ENCODE measurements at regions not wholly inside any gene's neighbourhood (a gene's known extent, or its start where the extent isn't known, plus 50 kb on each side); places are given as distances from the start of the nearest gene placed in this dataset.

DNA sequence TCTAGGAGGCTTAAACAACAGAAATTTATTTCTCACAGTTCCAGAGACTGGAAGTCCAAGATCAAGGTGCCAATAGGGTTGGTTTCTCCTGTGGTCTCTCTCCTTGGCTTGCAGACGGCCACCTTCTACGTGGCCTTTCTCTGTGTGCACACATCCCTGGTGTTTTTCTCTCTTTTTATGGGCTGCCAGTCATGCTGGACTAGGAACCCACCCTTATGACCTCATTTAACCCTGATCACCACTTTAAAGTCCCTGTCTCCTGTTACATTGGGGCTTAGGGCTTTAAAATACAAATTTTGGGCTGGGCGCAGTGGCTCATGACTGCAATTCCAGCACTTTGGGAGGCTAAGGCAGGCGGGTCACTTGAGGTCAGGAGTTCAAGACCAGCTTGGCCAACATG, 157.1 kb downstream of the TLE1 start:
- Histone ChIP-seq H3K4me3 (no peak overlapping the region), H3K36me3 (no peaks in the 10 kb centered on the region), H3K9me3 (no peaks in the 10 kb centered on the region), H3K27me3 (no peaks in the 10 kb centered on the region), H3K27ac (no peak overlapping the region), H3K4me1 (ENCODE audit: insufficient read depth) (no peaks in the 10 kb centered on the region)
- TF ChIP-seq POLR2A (IDR thresholded peaks at IDR 0.05) = no peak
- TF ChIP-seq, protein P1, sequence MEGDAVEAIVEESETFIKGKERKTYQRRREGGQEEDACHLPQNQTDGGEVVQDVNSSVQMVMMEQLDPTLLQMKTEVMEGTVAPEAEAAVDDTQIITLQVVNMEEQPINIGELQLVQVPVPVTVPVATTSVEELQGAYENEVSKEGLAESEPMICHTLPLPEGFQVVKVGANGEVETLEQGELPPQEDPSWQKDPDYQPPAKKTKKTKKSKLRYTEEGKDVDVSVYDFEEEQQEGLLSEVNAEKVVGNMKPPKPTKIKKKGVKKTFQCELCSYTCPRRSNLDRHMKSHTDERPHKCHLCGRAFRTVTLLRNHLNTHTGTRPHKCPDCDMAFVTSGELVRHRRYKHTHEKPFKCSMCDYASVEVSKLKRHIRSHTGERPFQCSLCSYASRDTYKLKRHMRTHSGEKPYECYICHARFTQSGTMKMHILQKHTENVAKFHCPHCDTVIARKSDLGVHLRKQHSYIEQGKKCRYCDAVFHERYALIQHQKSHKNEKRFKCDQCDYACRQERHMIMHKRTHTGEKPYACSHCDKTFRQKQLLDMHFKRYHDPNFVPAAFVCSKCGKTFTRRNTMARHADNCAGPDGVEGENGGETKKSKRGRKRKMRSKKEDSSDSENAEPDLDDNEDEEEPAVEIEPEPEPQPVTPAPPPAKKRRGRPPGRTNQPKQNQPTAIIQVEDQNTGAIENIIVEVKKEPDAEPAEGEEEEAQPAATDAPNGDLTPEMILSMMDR (IDR thresholded peaks at IDR 0.05) = no peak
- TF ChIP-seq EP300 (IDR thresholded peaks at IDR 0.05) = no peak
- 86 to 93% (median 93%) methylated on average over 4 of the region's 4 CpGs for WGBS, 3 donors
- DNase-seq = no peak
- intact Hi-C loops (cut with DNase I) = no loop called here

DNA sequence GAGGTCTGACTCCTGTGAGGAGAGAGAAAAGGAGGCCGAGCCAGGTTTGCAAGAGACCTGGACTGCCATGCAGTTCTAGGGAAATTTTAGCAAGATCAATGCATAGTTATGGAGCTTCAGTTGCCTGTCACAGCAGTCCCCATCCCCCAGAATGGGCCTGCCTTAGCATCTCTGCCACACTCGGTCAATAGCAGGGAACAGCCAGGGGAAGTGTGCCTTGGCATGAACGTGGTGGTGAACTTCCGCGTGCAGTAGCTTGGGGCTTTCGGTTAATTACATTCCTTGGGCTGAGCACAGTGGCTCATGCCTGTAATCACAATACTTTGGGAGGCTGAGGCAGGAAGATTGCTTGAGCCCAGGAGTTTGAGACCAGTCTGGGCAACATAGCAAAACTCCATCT, 157.8 kb downstream of the TLE1 start:
- intact Hi-C loops (cut with DNase I) = no loop called here
- no peak overlapping the region for H3K4me3 ChIP-seq

DNA sequence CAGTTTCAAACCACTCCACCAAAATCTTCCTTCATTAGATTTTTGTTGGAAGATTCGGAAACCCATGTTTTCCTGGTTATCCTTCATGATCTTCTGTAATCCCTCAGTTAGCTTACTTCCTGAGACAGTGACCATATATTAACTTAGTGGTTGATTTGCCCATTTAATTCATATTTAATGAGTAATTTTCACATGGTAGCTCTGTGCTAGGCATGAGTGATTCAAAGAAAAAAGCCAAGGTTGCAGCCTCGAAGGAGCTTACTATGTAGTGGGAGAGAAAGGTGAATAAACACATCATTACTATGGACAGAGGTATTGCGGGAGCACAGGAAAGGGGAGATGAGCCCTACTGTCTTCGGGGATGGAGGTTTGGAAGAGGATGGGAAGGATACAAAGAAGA, 158.5 kb downstream of the TLE1 start:
- H3K27ac ChIP-seq = no peak overlapping the region
- DNase-seq = no peak
- 95 to 99% (median 95%) methylated on average over 4 of the region's 4 CpGs for WGBS, 3 donors
- intact Hi-C loops (cut with DNase I) = no loop called here
- H3K36me3 ChIP-seq = no peaks in the 10 kb centered on the region
- H3K4me1 ChIP-seq (ENCODE audit: insufficient read depth) = no peaks in the 10 kb centered on the region
- H3K27me3 ChIP-seq = no peaks in the 10 kb centered on the region
- H3K4me3 ChIP-seq = no peak overlapping the region
- TF ChIP-seq POLR2A (IDR thresholded peaks at IDR 0.05) (no peak), EP300 (IDR thresholded peaks at IDR 0.05) (no peak)
- TF ChIP-seq, protein P1 (IDR thresholded peaks at IDR 0.05) = no peak
- no peaks in the 10 kb centered on the region for H3K9me3 ChIP-seq

More for the DNA sequence above, 157.8 kb downstream of the TLE1 start:
- TF ChIP-seq, protein P1 (IDR thresholded peaks at IDR 0.05) = no peak
- TF ChIP-seq EP300 (IDR thresholded peaks at IDR 0.05) = no peak
- no peak for TF ChIP-seq POLR2A (IDR thresholded peaks at IDR 0.05)
- H3K4me1 ChIP-seq (ENCODE audit: insufficient read depth) = no peaks in the 10 kb centered on the region
- H3K9me3 ChIP-seq = no peaks in the 10 kb centered on the region
- 75 to 84% (median 78%) methylated on average over 6 of the region's 6 CpGs for WGBS, 3 donors
- no peak overlapping the region for H3K27ac ChIP-seq
- DNase-seq = no peak
- H3K36me3 ChIP-seq = no peaks in the 10 kb centered on the region
- H3K27me3 ChIP-seq = no peaks in the 10 kb centered on the region

DNA sequence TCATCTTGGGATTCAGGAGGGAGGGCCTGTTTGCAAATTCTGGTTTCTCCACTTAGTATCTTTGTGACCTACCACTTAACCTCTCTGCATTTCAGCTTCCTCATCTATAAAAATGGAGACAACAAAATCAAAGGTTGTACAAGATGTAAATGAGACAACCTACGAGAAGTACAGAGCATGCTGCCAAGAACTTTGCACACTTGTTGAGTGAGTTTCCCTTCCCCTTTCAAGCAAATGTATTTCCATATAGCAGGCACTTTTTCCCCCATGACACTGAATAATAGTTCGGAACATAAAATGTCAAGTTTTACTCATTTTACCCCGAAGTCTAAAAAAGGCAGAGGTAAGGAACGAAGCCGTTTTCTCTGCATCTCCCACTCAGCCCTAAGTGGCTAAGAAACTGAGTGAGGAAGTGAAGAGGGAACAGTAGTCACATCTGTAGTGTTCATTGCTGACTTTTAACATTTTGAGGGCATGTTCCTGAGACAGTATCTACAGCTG, 159.0 kb downstream of the TLE1 start:
- TF ChIP-seq EP300 (IDR thresholded peaks at IDR 0.05) (no peak), POLR2A (IDR thresholded peaks at IDR 0.05) (no peak)
- TF ChIP-seq, protein P1 (IDR thresholded peaks at IDR 0.05) = no peak
- no peaks in the 10 kb centered on the region for H3K9me3 ChIP-seq
- no peaks in the 10 kb centered on the region for H3K36me3 ChIP-seq
- no peak overlapping the region for H3K27ac ChIP-seq
- intact Hi-C loops (cut with DNase I) = no loop called here
- H3K27me3 ChIP-seq = no peaks in the 10 kb centered on the region
- H3K4me3 ChIP-seq = no peak overlapping the region
- 93 to 95% (median 94%) methylated on average over 5 of the region's 5 CpGs for WGBS, 3 donors
- DNase-seq = no peak
- no peaks in the 10 kb centered on the region for H3K4me1 ChIP-seq (ENCODE audit: insufficient read depth)
